Pons (tissue), 1 donor: ENCODE measurements at regions not wholly inside any gene's neighbourhood (a gene's known extent, or its start where the extent isn't known, plus 50 kb on each side); places are given as distances from the start of the nearest gene placed in this dataset.

Source experiments
- DNase-seq: peaks from one replicate; pipeline ENCODE4 v3.0.0-alpha.2; 2016; ENCODE audit warnings: low spot score

DNA sequence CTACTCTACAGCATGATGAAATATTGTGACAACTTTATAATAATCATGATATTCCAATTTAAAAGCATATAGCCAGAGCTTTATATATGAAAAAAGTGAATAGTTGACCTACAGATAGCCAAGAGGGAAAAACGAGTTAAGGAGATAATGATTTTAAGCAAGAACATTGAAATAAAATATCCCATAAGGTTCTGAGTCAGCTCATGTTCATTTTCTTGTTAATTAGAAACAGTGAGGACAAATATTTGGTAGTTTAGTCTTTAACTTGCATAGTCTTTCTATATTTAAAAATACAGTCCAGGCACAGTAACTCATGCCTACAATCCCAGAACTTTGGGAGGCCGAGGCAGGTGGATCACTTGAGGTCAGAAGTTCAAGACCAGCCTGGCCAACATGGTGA lies 55.8 kb upstream of the CDH6 start:
- DNase-seq: no peak

DNA sequence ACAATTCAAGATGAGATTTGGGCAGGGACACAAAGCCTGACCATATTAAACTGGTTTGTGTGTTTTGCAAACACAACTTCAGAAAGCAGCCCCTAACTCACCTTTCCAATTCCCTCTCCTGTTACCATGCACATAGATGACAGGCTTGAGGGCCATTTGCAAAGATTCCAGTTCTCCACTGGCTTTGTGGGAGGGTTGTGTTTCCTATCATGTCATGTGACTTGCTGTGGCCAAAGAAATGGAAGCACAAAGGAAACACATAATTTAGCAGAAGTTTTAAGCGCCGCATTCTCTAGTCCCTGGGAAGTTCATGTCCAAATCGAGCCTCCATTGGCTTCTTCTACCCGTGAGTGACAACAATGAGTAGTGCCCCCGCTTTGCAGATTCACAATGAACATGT lies 57.9 kb upstream of the CDH6 start:
- no peak for DNase-seq

DNA sequence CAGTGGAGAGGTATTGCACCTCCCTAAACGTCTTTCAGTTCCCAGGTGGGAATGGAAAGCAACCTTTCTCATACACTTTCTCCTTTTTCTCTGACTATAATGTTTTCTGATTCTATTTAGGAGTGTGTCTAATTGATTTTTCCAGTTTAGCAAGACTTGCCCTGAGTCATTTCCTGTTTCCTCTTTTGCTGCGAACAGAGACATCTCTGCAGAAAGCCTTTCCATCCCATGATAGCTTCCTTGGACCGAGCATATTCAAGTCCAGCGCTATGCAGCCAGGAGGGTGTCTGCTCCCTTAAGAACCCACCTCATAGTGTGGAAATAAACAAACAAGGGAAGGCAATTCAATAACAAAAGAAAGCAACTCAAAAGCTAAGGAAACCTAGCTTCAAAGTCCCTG lies 60.0 kb upstream of the CDH6 start:
- no peak for DNase-seq

DNA sequence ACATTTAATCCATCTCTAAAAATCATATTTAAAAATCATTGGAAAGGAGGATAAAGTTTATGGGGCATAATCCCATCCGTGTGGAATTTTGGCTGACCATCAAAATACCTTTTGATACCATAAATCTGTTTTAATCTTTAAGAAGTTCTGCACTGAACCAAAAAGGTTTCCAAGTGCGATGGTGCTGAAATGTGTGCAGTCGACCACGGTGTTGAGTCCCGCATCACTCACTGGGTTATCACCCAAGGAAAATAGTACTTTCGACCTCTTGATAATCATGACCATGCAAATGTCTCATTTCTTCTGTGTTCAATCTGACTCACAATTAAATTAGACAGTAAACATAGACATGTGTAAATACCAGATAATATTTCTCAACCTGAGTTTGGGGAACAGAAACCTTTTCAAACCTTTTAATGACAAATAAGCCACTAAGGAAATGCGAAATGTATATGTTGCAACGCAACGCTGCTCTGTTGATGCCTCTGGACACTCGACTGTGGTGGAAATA lies 62.0 kb upstream of the CDH6 start:
- DNase-seq: no peak

DNA sequence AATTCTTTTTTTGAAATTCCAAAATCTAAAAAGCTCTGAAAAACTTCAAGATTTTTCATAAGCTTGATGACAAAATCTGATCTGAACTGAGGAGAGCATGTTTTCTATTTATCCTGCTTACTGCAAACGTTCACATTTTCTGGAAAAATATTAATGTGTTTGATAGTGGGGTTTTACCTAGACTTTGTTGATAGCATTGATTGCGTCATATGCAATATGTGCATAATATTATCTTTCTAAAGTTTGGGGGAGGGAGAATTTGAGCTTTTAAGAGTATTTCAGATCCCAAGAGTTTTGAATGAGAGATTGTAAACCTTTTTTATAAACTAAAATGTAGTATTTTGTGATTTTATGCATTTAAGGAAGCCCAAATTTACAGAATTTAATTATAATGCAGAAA lies 62.8 kb upstream of the CDH6 start:
- no peak for DNase-seq

DNA sequence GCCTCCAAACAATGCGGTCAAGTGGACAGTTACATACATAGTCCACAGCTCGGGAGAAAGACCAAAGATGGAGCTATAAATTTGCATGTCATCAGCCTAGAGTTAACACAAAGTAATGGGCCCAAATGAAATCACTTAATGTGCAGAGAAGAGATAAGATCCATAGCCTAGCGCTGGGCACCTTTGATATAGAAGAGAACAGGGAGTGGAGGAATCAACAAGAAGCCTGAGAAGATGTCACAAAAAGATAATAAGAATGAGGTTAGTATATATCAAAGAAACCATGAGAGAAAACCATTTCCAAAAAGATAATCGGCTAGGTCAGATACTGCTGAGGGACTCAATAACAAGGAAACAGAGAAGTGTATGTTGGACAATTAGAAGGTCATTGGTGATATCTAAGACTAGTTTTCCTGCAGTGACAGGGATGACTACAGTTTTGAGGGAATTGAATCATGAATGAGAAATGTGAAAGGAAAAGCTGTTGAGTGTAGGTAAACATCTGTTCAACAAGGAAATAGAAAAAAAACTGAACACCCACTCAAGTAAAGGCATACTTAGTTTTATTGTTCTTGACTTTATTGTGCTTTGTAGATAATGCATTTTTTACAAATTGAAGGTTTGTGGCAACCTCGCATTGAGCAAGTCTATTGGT lies 68.7 kb upstream of the CDH6 start:
- no peak for DNase-seq

DNA sequence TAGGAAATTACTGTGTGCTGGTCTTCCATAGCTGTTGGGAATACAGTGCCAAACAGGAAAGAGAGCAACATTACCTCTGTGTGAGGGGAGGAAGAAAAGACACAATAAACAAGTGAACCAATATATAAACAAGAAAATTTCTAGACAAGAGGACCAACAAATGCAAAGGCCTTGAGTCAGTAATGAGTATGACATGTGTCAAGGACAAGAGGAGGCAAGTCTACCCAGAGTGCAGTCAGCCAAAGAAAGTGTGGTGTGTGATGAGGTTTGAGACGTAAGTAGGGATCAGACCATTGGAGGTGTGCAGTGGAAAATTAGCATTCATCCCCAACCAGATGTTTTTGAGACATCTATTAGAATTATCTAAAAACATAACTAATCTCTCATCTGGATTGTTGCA lies 69.5 kb upstream of the CDH6 start:
- DNase-seq: no peak

DNA sequence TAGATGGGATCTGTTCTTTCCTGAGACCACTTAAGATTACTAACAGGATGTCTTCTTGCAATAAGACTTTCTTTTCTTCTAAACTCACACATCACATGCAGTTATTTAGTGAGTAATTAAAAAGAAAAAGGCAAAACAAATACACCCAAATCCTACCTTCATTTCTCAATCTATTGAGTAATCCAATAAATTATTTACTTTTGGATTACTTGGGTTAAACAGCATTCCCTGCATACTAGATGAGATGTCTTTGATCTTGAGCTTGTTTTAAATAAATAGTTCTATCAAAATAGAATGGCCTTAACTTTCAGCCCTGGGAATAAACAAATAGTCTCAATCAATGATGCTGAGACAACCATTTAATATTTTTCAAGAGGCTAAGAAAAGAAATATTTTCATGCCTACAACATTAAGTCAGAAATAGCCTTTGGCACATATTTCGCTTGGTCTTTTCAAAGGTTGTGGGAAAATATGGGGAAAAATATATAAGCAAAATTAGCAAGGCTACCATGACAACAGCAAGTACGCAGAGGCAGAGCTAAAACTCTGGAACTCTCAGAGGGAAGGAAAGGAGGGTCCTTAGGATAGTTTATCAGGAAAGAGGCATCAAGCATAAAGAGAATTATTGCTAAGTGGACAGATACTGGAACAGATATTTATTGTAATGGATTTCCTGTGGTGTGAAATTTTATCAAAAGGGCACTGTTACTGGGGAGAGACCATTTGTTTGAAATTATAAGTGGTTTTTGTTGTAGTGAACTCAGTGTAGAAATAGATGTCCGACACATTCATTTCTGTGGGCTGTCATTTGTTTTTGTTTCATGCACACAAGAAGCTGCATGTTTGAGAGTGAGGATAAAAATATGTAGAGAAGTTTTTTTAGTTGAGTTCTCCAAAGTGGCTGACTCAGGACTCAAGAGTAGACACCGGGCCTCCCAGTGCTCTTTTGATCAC lies 70.2 kb upstream of the CDH6 start:
- DNase-seq: peak; percentile 48

DNA sequence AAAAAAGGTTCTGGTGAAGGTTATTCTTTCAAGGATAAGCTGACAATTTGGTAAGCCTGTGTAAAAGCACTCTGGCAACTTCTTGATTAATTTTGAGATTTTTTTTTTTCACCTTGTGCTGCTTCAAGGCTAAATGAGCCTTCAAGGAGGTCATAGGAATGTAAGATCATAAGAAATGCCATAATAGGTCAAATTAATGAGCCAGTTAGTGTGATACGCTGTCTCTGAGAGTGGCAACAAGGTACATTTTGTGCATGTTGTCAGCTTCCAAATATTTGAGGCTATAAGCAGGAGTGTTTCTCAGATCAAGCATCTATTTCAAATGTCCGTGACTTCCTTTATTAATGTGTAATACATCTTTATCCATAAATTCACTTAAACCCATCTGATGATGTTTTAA lies 72.3 kb upstream of the CDH6 start:
- no peak for DNase-seq

DNA sequence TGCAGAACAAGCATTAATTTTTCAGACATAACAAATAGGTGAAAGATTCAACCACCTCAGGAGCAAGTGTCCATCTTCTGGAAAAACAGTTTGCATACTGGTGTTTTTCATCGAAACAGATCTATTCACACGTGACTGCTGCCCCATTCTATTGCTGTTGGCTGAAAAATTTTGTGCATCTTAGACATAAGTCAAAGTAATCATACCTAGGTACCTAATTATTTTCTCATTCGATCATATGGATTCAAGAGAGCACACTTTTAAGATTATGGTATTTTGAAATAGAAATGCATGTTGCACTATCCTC lies 72.9 kb upstream of the CDH6 start:
- DNase-seq: no peak

DNA sequence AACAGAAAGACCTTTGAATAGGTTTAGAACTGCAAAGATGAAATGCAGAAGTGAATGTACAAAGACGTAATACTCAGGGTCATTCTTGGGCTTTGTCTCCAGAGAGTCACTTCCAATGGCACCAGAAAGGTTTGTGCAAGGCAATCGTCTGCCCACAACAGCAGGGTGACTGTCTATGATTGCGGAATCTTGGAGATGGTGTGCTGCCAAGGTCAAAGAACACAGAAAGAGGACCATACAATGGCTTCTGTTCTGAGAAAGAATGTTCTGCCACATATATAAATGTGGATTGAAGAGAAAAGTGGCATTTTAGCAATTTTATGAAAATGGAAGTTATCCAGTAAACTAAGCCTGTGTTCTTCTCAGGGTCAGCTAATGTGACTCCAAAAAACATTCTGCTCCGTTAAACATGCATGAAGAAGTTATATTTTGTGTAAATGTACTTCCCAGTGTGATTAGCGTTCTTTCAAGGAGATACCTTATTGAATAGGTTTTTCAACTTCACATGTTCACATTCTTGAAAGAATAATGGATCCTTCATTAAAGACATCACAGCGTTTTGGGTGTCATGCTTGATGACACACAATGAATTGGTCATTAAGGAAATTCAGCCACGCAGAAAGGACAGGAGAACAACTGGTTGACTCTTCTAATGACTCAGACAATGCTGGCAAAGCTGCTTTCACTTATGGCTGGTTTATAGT lies 73.4 kb upstream of the CDH6 start:
- no peak for DNase-seq

DNA sequence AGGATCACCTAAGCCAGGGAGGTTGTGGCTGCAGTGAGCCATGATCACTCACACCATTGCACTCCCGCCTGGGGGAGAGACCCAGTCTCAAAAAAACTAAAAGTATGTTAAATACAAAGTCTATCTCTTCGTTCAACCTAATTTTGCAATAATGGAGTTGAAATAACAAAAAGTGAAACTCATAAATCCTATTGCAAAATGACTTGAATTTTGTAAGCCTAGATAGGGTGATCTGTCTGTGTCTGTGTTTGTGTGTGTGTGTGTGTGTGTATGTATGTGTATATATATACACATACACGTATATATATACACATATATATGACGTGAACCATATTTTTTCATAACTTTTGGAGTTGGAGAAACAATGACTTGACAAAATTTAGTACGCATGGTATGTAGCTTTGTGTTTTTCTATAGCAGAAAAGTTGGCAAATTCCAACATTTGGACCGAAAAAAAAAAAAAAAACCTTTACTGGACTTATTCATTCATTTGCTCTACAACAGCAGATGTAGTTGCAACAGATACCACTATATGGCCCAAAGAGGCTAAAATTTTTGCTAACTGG lies 76.9 kb upstream of the CDH6 start:
- no peak for DNase-seq

DNA sequence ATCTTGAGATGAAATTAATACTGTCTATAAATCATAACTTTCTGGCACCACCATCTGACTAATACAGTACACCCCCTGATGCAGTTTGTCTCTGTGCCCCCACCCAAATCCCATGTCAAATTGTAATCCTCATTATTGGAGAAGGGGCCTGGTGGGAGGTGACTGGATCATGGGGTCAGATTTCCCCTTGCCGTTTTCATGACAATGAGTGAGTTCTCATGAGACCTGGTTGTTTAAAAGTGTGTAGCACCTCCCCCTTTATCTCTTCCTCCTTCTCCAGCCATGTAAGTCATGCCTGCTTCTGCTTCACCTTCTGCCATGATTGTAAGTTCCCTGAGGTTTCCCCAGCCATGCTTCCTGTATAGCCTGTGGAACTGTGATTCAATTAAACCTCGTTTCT lies 78.7 kb upstream of the CDH6 start:
- DNase-seq: no peak

DNA sequence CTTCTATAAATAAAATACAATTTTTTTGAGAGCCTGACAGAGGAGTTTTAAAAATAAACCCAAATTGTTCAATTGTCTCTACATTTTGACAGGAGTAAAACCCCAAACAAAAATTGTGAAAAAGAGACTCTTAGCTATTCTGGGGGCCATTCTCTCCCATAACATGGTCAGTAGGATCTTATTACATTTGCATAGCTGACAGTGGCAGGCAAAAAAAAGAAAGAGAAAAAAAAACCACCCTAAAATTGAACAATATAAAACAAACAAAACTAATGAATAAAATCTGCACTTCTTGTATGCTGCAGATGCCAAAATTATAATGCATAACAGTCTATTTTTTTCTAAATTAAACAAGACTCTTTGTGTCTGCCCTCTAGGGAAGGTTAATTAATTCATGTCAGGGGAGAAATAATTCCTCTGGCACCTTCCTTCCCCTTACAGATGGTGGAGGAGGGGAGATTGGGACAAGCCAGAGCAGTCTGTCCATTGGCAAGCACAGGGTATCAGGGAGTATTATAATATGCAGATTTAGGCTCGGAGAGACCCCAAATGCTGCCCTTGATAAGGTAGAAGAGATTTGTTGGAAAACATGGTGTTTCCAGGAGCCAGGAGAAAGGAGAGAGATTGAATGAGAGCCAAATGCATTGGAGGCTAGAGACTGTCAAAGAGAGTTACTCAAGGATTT lies 79.7 kb upstream of the CDH6 start:
- no peak for DNase-seq

DNA sequence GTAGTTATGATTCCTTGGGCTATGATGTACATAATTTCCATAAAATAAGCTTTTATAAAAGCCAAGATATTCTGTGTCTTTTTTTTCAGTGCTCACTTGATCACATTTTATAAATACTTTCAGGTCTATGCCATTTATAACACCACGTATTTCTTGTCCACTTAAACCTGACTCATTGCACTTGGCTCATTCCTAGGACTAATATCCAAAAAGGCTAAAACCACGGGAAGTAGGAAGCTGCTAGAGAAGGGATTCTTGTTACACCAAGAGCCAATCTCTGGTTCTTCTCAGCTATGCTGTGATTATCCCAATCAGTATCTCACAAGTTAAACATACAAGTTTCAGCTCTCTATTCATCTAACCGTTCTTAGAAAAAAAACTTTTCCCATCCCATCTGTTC lies 80.4 kb upstream of the CDH6 start:
- DNase-seq: no peak

DNA sequence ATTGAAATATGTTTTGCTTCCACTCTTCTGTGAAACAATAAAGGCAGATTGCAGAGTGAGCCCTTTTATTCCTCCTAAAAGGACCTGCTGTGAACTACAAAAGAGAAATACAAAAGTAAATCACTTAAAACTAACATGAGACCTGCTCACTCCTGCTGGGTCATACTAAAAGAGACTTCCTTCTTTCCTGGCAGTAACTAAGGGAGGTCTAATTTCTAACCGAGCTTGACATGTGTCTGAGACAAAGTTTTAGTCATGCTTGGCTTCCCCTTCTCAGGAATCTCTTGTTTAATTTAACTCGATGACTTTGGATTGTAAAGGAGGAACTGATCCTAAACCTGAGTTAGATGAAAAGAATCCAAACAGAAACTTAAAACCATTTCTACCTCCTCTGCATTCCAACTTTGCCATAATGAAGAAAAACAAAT lies 86.4 kb upstream of the CDH6 start:
- no peak for DNase-seq

DNA sequence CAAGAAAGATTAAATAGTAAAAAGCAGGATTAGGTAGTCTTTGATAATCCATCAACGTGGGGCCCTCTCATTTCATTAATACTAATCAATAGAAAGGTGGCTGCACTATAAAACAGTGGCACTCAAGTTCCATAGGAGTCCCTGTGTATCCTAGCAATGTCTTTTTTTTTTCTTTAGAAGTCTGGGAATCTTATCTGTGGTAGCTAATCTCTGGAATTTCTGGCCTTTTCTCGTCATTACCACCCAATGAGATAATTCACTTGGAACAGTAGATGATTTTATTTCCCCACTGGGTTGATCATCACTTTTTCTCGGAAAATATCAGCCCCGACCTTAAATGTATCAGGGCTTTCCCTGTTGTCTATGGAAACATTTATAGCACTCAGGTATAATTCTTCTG lies 86.8 kb upstream of the CDH6 start:
- no peak for DNase-seq

DNA sequence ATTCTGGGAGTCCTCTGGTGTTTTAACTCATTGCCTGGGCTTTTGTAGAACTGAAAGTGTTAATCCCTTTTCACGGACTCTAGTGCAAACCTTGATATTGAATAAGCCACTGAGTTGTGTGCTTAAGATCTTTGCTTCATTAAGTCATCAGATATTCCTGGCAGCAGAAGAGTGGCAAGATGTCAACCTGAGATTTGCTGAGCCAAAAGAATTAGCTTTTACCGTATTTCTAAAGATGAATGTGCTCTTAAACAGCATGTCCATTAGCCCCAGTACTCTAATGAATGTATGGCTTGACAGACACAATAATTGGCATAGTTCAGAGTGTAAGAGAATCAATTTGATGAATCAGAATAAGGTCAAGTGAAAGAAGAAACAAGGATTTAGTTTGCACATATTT lies 87.2 kb upstream of the CDH6 start:
- no peak for DNase-seq

DNA sequence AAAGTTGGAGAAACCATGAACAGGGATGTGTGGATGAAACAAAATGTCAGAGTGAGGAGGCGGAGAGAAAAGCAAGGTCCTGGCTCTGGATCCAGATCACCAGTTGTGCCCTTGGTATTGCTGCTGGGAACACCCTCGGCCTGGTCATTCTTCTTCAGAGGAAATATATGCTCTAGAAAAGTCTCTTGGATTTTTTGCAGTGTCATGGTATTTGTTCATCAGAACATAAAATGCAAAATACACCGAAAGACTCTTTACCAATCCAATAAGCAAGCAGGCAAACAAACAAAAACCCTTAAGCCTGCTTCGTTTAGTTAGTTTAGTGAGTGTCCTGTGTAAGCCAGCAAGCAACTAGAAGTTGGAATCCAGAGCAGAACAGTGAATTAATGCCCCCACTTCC lies 88.7 kb upstream of the CDH6 start:
- no peak for DNase-seq

DNA sequence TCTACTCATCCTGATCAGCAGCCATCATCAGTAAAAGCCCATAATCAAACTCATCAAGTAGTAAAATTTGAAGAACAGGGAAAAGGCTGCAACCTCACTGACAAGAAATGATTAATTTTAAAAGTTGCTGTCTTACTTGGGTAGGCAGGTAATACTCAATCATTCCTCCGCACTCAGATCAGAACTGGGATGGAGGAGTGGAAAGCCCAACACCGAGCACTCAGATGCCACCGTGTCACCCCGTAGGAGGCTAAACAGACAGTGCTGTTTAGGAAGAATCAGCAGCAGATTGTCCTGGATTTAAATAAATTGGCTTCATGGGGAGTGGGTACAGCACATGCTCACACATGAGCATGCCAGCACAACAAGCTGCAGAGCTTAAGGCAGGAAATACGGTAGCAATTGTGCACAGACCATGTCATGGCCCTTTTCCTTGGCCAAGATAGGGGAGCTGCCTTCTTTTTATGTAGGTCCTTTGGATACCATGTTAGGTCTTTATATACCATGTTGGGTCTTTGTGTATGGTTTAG lies 92.6 kb upstream of the CDH6 start:
- no peak for DNase-seq

DNA sequence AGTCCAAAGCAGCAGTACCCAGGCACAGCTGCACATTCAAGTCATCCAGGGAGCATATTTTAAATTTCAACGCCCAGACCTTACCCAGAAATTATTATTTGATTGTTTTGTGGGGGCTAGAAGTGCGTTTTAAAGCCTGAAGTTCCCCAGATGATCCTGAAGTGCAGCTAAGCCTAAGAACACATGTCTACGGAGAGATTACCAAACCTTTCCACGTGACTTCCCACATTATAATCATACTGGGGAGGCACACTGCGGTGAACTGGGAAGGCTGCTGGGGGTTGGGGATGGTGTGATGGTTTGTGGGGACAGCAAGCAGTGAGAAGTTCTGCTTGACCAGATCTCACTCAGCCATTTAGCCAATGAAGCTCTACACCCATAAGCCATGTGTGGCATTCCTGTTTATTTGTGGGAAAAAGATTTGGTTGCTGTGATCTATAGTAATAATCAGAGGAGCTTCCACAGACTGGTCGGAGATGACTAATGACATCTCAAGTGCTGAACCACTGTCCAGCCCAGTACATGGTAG lies 93.4 kb upstream of the CDH6 start:
- no peak for DNase-seq

DNA sequence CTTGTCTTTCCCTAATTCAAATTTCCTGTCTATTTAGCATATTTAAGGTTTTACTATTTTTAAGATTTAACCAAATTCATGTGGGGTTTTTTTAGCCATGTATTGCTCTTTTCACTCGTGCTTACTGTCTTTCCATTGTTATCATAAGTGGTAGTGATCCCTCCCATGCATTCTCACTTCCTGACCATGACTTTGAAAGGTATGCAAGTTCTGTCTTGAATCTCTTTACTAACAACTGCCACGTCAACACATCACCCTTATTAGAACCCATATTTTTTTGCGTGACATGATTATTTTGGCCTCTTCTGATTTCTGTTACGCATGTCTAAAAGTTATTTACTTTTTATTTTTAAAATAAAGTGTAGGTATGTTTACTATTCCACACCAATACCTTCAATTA lies 94.7 kb upstream of the CDH6 start:
- DNase-seq: no peak
